OCI-LY1 (cell line): ENCODE measurements at regions not wholly inside any gene's neighbourhood (a gene's known extent, or its start where the extent isn't known, plus 50 kb on each side); places are given as distances from the start of the nearest gene placed in this dataset.

ENCODE experiments used
- CTCF ChIP-seq: fragments of 200-600 bp; sonication (generic), shearing (Covaris generic); IDR thresholded peaks from 2 replicates; pipeline ENCODE4 v1.5.1; 2017; ENCODE audit warnings: mild to moderate bottlenecking, antibody characterized with exemption, low read length, moderate library complexity, mixed read lengths
- EZH2 ChIP-seq: fragments of 200-600 bp; sonication (generic), shearing (Covaris generic); IDR thresholded peaks from 2 replicates; pipeline ENCODE4 v1.8.0; 2017; ENCODE audit warnings: borderline replicate concordance, mixed run types, mild to moderate bottlenecking, antibody characterized with exemption, low read length, moderate library complexity, mixed read lengths

GRCh38 chr22:48141301-48141700 lies 1378.9 kb downstream of the TBC1D22A start:
- TF ChIP-seq CTCF, result no peak
- no peak for TF ChIP-seq EZH2
